HL-60 (cell line): ENCODE measurements at regions not wholly inside any gene's neighbourhood (a gene's known extent, or its start where the extent isn't known, plus 50 kb on each side); places are given as distances from the start of the nearest gene placed in this dataset.

Experiments
- POLR2AphosphoS5 ChIP-seq: IDR thresholded peaks from 2 replicates; pipeline ENCODE4 v1.6.1; 2012; ENCODE audit warnings: low read depth
- TF ChIP-seq, protein P1 (sequence below): IDR thresholded peaks from one replicate; pipeline ENCODE4 v1.5.1; 2011; ENCODE audit warnings: low read length, control low read depth, inconsistent platforms; ENCODE audit not compliant: insufficient read depth

DNA sequence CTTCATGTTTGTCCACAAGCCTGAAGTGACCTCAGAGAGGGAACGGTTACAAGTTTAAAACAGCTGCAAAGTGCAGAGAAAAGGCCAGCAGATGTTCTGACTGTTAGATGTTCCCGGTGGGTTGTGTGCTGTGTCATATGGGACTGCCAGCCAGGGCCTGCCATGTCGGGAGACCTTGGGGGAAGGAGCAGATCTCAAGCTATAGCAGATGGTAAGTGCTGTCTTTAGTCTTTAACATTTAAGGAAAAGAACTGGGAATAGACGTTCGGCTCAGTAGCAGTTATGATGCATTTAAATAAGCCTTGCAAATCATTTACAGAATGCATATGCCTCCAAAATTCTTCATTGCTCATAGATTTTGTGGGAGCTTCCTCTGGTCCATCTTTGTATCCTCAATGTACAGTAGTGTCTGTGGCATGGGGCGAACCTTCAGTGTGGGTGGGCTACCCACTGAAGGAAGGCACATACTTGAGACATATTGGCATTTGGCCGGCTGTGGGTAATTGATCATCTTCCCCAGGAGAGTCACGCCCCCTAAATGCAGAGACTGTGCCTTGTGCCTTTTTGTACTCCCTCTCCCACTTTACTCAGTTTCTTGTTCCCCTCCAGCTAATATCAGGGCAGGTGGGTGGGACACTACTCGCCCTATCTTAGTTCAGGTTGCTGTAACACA is 131.9 kb downstream of the NPIPB5 start:
- TF ChIP-seq, protein P1, sequence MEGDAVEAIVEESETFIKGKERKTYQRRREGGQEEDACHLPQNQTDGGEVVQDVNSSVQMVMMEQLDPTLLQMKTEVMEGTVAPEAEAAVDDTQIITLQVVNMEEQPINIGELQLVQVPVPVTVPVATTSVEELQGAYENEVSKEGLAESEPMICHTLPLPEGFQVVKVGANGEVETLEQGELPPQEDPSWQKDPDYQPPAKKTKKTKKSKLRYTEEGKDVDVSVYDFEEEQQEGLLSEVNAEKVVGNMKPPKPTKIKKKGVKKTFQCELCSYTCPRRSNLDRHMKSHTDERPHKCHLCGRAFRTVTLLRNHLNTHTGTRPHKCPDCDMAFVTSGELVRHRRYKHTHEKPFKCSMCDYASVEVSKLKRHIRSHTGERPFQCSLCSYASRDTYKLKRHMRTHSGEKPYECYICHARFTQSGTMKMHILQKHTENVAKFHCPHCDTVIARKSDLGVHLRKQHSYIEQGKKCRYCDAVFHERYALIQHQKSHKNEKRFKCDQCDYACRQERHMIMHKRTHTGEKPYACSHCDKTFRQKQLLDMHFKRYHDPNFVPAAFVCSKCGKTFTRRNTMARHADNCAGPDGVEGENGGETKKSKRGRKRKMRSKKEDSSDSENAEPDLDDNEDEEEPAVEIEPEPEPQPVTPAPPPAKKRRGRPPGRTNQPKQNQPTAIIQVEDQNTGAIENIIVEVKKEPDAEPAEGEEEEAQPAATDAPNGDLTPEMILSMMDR: no peak
- no peak for TF ChIP-seq POLR2AphosphoS5
